Activated CD4-positive, alpha-beta T cell treated with anti-CD3 and anti-CD28 coated beads, Interleukin-2, amount 50 U/mL, for 48 hours (primary cell): ENCODE measurements at regions not wholly inside any gene's neighbourhood (a gene's known extent, or its start where the extent isn't known, plus 50 kb on each side); places are given as distances from the start of the nearest gene placed in this dataset.

Source experiments
- DNase-seq, 2 experiments: peaks; one replicate each; pipeline ENCODE4 v3.0.0-alpha.2; 2020

DNA sequence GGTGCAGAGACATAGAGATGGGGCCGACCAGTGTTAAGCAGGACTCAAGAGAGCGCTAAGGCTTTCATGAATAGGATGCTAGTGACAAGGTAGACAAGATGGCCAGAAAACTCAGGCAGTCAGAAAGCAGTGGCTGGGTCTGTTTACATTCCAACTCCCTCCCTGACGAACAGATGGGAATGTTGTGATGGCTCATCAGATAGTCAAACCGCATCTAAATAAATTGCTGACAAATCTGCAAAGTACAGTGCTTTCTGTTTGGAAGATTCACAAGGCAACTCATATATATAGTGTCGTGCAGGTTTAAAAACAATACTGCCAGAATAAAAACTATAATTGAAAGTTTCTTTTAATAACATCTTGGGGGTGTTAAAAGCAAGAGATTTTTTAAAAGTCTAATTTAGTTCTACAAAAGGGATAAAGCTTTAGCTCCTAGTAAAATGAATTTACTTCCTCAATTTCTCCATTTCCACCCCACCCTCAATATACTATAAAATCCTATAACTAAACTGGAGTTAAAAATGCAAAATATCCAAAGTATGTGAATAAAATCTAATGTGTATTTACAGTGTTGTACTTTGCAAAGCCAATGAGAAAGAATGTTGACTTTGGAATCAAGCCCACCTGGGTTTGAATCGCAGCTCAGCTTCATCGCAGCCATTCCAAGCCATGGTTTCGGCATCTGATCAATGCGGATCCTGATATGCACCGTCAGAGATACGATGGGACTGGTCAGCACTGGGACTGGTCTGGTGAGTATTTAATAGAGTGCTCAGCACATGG, 247.3 kb upstream of the PDE10A start:
- DNase-seq: no peak

DNA sequence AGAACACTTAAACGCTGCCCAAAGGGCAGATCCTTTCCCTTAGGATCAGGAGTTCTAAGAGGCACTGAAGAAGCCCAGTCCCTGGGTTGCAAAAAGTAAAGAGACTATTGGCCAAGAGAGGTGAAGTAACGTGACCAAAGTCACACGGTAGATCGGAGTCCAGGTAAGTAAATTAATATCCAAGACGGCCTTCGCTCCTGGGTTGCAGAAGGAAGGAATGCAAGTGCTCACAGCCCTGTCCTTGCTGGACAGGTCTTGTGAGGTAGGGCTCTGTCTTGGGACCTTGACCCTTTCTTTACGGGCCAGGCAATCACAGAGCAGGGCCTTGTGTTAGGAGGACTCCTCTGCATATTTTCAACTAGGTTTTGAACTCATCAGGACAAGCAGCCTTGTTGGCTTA, 243.7 kb upstream of the PDE10A start:
- DNase-seq: no peak

DNA sequence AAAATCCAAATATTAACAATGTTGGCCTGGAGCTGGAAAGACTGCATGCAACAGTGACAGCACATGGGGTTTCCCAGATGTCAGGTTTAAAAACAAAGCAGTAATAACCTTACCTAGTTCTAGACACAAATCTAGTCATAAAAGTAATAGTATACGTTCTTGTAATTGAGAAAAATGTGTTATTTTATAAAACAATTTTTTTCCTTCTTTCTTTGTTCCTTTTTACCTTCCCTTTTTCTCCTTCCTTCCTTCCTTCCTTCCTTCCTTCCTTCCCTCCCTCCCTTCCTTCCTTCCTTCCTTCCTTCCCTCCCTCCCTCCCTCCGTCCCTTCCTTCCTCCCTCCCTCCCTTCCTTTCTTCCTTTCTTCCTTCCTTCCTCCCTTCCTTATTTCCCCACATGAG, 242.7 kb upstream of the PDE10A start:
- no peak for DNase-seq

DNA sequence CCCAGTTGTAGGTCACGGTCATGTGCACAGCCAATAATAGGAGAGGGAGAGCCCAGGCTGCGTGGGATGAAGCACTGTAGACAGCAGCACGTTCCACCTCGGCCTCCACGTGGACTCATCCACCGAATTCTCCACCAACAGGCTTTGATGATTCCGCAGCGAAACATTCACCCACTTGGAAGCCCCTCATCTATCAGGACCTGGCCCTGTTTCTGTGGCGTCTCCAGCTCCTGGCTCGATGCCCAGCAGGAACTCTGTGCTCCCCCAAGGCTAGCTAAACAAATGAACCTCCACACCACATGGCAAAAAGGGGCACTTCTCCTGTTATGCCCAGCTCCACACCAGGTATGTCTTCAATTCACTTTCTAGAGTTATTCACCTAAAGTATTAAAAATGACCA, 237.9 kb upstream of the PDE10A start:
- DNase-seq: no peak

DNA sequence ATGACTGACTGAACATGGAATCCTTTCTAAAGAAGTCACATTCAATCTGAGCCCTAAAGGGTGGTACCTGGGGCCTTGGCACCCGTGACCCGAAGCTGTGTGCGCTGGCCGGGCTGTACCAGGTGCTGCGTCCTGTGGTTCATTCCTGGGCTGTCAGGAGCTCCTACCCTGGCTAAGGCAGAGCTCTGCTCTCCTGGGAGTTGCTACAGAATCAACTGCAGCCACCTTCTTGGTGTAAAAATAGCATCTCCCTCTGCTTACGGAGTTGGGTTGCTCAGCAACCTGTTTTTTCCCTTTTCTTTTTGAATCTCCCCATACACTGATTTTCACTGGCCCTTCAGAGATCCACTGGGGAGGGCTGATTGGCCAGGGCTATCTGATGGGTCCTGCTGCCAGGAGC, 236.6 kb upstream of the PDE10A start:
- no peak for DNase-seq

DNA sequence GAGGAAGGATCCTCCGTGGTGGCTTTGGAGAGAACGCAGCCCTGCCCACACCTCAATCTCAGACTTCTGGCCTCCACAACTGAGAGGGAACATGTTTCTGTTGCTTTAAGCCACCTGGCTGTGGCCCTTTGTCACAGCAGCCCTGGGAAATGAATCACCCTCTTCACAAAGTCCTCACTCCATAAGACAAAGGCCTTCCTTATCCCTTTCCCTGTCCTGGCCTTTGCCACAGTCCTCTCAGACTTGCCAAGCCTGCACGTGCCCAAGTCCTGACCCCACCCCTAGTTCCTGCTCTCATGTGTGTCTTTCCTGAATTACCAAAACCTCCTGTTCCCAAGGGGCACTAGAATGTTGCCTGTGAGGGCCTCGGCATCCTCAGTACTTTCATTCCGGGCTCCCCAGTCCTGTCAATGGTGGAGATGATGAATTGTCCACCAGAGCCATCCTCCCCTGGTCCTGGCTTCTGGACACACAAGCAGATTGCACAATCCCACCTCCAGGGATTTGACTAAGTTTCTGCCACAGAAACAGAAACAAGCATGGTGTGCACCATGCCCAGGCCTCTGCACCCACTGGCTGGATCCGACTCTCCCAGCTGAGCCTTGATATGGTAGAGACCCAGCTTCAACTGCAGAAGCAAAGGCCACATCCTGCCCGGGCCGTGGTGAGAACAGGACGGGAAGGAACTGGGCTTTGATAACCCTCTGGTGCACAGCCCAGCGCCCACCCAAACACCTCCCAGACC, 232.6 kb upstream of the PDE10A start:
- no peak for DNase-seq

DNA sequence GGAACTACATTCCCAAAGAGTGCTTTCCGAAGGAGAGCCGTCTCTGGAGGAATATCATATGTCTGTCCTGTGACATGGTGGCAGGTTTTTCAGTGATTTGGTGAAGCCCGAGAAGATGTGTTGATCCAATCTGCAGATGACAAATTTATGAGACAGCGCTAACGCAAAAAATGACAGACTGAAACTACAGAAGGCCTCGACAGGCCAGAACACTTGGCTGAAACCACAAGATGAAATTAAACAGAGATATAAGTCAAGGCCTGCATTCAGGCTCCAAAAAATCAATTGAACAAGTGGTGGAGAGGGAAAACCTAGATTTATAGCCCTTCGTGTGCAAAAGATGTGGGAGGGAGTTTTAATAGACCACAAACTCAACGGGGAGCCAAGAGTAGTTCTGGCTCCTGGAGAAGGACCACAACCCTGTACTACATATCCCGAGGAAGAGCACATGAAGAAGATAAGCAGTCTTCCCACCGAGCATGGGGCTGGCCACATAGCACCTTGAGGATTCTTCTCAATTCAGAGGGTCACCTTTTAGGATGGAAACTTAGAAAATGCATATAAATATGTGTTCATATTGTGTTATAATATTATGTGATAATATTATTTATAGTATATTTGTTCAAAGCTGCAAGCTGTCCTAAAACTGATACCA, 231.3 kb upstream of the PDE10A start:
- no peak for DNase-seq

DNA sequence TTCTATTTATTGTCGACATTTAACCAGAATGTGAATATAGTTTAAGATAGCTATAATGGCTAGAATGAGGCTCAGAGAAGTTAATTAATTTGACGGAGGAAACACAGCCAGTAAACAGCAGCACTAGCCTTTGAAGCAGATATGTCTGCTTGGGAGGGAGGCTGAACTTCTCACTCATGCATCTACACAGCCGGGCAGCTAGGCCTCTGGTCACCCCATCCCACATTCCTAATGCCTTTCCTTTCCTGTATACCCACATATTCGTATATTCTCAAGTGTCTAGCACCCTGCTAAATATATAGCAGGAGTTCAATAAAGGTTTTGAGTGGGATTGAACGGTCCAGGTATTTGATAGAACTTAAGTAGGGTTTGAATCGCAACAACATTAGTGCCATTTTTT, 230.4 kb upstream of the PDE10A start:
- DNase-seq: no peak

DNA sequence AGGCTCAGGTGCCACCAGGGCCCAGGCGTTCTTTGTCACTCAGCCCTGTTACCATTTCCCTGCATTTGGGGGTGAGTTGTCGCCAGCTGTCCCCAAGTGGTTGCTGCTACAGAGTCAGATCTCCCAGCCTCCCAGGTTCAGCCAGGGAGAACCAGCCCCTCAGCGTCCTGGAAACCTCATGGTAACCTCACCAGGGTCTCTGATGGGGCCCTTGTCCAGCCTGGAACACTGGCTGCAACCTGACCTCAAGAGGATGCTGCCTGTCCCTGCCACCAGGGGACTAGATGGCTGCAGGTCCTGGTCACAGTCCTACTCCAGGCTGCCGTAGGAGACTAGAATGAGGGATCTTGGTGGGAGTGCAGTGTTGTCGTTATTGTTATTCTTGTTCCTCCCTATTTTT, 228.3 kb upstream of the PDE10A start:
- DNase-seq: no peak

DNA sequence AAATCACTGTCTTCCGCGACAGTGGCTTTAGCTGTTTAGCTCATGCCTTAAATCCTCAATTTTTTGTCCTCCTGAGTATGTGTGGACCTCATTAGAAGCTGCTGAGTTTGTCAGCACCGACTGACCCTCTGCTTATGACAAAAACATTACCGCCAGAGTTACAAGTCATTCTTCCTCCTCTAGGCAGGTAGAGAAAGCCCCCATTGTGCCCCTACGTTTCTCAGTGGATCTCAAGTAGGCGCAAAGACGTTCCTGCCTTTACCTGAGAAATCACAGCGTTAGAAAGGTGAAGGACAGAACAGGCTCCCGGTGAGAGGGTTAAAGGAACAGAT, 227.3 kb upstream of the PDE10A start:
- DNase-seq: no peak

DNA sequence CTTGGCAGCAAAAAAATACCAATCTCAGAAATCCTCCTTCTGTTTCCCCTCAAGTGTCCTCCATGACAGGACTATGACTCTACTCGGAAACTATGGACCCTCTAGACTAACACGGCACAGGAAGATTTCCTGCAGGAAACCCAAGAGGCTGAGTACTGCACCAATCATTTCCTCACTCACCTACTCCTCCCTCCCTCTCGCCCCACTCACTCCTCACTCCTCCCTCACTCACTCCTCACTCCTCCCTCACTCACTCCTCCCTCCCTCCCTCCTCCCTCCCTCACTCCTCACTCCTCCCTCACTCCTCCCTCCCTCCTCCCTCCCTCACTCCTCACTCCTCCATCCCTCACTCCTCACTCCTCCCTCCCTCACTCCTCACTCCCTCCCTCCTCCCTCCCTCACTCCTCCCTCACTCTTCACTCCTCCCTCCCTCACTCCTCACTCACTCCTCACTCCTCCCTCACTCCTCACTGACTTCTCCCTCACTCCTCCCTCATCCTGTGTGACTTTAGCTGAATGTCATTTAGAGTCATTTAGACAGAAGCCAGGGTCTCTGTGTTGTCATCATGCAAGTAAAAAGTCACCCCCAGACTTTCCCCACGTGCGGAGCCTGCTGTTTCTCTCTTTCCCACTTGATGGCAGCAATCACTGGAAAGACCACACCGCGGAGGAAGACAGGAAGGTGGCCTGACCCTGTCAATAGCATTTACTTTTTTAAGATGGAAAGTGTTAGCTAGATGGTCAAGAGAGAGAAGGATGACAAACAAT, 226.8 kb upstream of the PDE10A start:
- DNase-seq: peak; percentile 13 to 16

DNA sequence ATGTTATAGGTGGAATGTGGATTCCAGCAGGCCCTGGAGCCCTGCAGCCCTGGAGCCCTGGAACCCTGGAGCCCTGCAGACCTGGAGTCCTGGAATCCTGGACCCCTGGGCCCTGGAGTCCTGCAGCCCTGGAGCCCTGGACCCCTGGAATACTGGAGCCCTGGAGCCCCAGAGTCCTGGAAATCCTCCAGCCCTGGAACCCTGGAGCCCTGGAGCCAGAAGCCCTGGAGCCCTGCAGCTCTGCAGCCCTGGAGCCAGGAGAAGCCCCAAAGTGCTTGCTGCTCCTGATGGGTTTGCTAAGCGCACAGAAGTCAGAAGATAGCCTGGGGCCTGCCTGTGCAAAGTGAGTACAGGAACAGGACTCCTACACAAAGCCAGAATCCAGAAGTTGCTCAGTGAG, 223.1 kb upstream of the PDE10A start:
- DNase-seq: no peak

DNA sequence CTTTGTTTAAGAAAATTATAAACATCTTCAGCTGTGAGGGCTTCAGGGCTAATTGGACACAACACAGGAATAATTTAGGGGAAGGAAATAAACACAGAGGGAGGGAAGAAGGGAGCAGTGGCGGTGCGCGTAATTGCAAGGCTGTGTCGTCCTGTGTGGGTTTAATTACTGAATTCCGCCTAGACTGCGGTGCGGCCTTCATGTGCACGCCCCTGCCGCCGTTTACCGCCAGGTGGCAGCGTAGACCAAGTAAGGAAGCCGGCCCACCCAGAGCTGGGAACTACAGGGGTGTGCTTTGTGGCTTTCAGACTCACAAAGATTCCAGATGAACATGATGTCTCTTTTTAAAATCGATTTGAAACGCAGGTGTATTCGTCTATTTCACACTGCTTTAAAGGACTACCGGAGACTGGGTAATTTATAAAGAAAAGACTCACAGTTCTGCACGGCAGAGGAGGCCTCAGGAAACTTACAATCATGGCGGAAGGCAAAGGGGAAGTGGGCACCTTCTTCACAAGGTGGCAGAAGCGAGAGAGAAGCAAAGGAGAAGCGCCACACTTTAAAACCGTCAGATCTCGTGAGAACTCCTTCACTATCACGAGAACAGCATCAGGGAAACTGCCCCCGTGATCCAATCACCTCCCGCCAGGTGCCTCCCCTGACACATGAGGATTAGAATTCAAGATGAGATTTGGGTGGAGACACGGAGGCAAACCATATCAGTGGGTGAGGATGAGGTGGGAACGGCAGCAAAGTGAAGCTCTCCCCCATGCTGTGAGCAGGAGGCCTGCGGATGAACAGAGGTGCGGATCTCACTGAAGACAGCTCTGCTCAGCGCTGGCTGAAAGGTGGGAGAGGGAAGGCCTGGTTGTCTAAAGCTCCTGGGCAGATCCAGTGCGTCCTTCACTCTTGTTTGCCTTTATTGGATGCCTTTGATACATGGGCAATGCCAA, 222.0 kb upstream of the PDE10A start:
- peak; percentile 75 to 78 for DNase-seq

DNA sequence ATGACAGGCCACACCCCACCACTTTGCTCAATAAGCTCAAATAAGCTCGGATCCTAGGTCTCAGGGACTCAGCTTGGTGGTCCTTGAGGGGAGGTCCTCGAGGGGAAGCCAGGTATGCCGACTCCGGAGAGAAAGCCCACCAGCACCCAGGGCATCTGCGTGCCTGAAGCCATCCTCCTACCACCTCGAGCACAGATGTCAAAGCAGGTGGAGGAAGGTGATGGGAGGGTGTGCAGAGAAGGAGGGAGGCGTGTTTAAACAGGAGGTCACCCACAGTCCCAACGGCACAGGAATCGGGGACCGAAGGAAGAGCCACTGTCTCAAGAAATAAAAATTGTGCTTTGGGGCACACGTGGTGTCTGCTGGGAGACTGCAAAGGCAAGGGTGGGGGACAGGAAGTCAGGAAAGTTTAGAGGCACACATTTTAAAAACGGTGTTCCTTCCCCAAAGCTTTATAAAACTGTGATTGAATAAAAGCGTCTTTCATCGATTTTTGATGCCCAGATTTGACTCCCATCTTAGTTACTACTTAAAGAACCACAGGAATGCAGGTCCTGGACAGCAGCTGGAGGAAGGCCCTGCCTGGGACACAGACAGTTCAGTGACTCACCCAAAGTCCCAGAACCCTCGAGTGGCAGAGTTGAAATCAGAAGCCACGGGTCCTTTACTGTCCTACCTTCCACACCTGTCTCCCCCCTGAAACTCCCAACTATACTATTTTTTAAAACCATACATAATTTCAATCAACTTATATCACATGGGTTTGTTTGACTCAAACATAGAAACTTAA, 221.0 kb upstream of the PDE10A start:
- no peak for DNase-seq

DNA sequence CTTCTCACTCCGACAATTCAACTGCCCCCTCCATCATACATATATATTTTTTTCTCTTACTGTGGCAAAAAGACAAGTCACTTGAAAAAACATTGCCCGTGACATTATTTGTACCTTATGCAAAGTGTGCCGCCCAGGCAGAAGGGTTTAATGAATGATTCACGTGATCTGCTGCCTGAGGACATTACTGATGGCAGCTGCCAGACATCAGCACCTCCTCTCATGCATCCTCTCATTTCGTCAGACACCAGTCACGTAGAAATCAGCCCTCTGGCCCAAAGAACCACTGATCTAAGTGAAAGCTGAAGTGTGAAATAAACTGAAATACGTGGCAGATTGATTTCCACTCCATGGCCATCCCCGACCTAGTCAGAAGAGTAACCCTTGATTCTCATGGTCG, 218.8 kb upstream of the PDE10A start:
- no peak for DNase-seq

DNA sequence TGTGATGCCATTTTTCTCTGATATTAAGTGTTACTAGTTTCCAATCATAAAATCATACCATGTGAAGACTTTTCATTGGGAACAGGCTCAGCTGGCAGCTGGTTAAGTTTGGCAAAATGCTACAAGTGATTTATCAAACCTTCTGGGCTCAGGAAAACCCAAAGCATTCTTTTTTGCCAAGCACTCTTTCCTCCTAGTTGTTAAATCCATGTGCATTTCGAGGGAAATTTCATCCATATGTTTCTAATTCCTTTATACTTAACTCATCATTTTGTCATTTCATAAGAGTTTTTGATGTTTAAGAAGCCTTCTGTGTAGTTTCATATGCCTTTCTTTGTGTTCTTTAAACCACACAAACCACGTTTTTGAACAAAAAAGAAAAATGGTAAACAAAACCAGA, 217.6 kb upstream of the PDE10A start:
- no peak for DNase-seq

DNA sequence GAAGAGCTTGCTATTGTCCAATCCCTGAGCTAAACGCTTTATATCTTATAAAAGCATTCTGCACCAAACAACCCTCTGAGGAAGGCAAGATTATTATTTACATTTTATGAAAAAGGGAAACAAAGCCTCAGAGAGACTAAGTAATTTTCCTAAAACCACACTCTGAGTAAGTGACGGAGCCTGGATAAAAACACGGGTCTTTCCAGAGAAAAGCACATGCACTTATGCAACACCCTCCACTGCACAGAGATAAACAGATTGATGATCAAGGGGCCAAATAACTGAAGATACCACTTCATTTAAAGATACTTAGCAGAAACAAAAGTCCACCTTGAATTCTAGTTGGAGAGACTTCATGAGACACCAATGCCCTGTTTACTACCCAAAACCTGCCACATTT, 214.7 kb upstream of the PDE10A start:
- no peak for DNase-seq

DNA sequence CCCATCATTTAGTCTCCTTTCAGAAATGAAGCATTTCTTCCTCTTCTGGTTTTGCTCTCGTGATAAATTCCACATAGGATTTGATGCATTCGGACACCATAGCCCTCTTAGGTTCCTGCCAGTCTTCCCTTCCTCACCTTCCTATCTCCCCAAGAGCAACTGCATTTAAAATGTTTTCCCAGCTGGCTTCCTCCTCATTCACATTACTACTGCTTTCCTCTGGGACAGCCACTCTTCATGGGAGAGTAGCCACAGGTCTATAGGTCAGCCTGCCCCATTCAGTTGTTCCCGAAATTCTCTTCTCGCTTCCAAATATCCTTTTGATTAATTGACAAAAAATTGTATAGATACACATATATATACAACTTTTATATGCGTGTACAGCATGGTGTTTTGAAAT, 214.2 kb upstream of the PDE10A start:
- DNase-seq: no peak

DNA sequence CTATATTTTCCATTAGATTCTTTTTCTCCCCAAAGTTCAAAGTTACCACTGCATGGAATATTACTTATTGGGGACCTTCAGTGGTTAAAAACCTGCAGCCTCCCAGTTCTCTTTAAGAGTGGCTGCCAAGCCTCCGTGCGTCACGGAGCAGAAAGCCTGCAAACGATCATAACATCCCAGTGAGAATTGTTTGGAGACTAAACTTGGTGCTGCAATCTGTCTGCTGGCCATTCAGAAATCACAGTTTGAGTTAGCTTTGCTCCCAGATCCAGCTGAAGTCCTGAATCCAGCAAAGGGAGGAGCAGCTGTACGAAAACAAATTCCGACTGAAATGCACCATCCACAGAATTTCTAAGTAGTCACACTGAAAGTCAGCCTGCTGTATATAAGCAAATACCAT, 213.5 kb upstream of the PDE10A start:
- DNase-seq: no peak

DNA sequence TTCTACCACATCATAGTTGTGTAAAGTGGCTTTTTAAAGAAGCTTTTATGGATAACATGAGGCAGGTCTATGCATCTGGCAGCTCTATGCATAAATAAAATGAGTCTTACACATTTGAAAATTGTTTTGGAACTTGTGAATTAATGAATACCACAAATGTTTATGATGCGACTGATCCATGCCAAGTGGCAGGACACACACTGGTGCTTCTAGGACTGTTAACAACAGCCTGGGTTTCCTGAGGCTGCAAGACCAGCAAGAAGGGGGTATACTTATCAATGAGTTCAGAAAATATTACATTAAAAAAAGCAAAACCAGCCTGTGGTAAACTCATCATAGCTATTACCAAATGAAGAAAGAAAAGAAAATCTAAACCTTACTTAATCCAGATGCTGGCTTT, 212.9 kb upstream of the PDE10A start:
- DNase-seq: no peak

DNA sequence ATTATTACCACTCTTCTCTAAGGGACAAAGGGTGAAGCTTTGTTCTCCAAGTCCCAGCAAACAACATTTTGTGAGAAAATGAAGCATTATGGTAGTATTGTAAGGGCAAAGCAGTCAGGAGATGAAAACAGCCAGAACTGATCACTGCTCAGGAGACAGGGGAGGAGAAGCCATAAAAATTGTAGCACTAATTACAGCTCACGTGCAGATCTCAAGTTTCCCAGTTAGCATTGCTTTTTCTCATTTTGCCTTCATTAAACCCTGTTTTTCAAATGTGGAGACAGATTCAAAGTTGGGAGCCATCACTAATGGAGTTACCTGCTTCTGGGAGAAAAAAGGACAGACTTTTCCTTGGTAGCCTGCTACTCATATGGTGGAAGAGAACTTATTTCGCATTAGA, 210.9 kb upstream of the PDE10A start:
- no peak for DNase-seq

DNA sequence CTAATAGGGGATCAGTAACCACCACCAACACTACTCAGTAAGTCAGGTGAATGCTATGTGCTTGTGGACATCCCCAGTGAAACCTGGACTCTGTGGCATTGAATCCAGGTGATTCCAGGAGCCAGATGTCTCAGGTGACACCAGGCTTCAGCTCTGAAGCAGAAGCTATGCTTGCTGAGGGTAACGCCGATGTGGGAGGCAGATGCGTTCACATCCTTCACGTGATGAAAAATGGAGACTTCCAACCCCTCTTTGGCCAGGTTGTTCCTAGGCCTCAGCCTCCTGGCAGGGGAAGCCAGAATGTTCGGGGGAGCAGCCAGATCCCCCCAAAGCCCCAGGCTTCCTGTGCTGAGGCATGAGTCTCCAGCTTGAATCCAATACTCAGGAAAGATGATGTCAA, 209.8 kb upstream of the PDE10A start:
- DNase-seq: no peak
